GM12891 (cell line): ENCODE measurements at regions not wholly inside any gene's neighbourhood (a gene's known extent, or its start where the extent isn't known, plus 50 kb on each side); places are given as distances from the start of the nearest gene placed in this dataset.

Experiments used
- POLR2AphosphoS5 ChIP-seq: IDR thresholded peaks from 2 replicates; pipeline ENCODE4 v1.6.1; 2011; ENCODE audit warnings: low read depth, low read length, control low read depth
- TAF1 ChIP-seq: IDR thresholded peaks from 2 replicates; pipeline ENCODE4 v1.6.1; 2011; ENCODE audit warnings: low read depth, low read length, control low read depth

- no peak for TF ChIP-seq POLR2AphosphoS5
- no peak for TF ChIP-seq TAF1
Measured at GRCh38 chr2:106306387-106306786, 112.3 kb upstream of the UXS1 start.
